OCI-LY3 (cell line): ENCODE measurements at regions not wholly inside any gene's neighbourhood (a gene's known extent, or its start where the extent isn't known, plus 50 kb on each side); places are given as distances from the start of the nearest gene placed in this dataset.

ENCODE experiments used
- H2AFZ ChIP-seq: fragments of 200-600, 300-600 bp; shearing (Covaris generic); 2 replicates; pipeline ENCODE4 v1.6.0; 2014; ENCODE audit warnings: antibody characterized with exemption, low read depth, low read length
- H3K27ac ChIP-seq: fragments of 200-600, 300-600 bp; sonication (generic); 2 replicates; pipeline ENCODE4 v1.5.1; 2014; ENCODE audit warnings: mild to moderate bottlenecking, low read length, moderate library complexity, mixed read lengths
- H3K27me3 ChIP-seq: fragments of 200-600, 300-600 bp; sonication (generic); 2 replicates; pipeline ENCODE4 v1.6.1; 2014; ENCODE audit warnings: low read depth, low read length, mixed read lengths
- H3K36me3 ChIP-seq: fragments of 200-600, 300-600 bp; sonication (generic); replicated peaks from 2 replicates; pipeline ENCODE3; 2014; ENCODE audit warnings: low read depth, low read length, mixed read lengths
- H3K4me1 ChIP-seq: fragments of 300-600, 200-600 bp; sonication (generic); 2 replicates; pipeline ENCODE4 v1.6.1; 2014; ENCODE audit warnings: low read length, mixed read lengths
- H3K4me2 ChIP-seq: fragments of 200-600, 300-600 bp; sonication (generic); 2 replicates; pipeline ENCODE4 v1.6.1; 2014; ENCODE audit warnings: low read length, mixed read lengths
- H3K4me3 ChIP-seq: fragments of 300-600, 200-600 bp; sonication (generic); 2 replicates; pipeline ENCODE4 v1.5.1; 2014; ENCODE audit warnings: antibody characterized with exemption, mild to moderate bottlenecking, low read length, moderate library complexity
- H3K79me2 ChIP-seq: fragments of 300-600, 200-600 bp; shearing (Covaris generic); 2 replicates; pipeline ENCODE4 v1.6.1; 2014; ENCODE audit warnings: mild to moderate bottlenecking, low read length, mixed read lengths
- H3K9ac ChIP-seq: fragments of 300-600, 200-600 bp; shearing (Covaris generic); 2 replicates; pipeline ENCODE4 v1.6.0; 2014; ENCODE audit warnings: mild to moderate bottlenecking, low read length, moderate library complexity
- H3K9me3 ChIP-seq: fragments of 200-600, 300-600 bp; shearing (Covaris generic); 2 replicates; pipeline ENCODE4 v1.6.1; 2014; ENCODE audit warnings: low read length, mixed read lengths; ENCODE audit not compliant: insufficient read depth
- H4K20me1 ChIP-seq: fragments of 200-600, 300-600 bp; sonication (generic); 2 replicates; pipeline ENCODE4 v1.6.1; 2016; ENCODE audit warnings: low read length, mixed read lengths; ENCODE audit not compliant: insufficient read depth
- EZH2phosphoT487 ChIP-seq: fragments of 200-600 bp; shearing (Covaris generic); IDR thresholded peaks from 2 replicates; pipeline ENCODE4 v1.6.1; 2018; ENCODE audit warnings: antibody characterized with exemption, mixed run types, low read depth
- TF ChIP-seq, protein P1 (sequence below): fragments of 200-600, 300-600 bp; sonication (generic); IDR thresholded peaks from 2 replicates; pipeline ENCODE4 v1.5.1; 2014; ENCODE audit warnings: antibody characterized with exemption, low read length, low read depth

DNA sequence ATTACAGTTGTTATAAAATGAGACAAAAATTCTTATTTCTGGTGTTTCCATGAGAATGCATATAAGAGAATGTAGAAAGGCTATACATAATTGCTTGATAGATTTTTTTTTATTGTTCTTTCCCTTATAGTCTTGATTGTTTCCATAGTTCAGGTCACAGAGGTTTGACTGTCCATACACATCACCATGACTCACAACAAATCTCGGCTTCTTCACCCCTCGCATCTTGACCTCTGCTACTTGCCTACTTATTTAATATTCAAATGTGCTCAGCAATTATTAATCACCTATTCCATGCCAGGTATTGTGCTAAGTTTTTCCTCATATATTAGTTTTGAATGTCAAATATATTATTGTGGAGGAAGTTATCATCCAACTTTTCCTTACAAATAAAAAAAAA, 789.6 kb downstream of the RNF144A start:
- H4K20me1 ChIP-seq: no peaks in the 10 kb centered on the region
- H3K36me3 ChIP-seq: no peaks in the 10 kb centered on the region
- no peaks in the 10 kb centered on the region for H3K79me2 ChIP-seq
- H3K27me3 ChIP-seq: no peaks in the 10 kb centered on the region
- no peak overlapping the region for H3K27ac ChIP-seq
- TF ChIP-seq, protein P1, sequence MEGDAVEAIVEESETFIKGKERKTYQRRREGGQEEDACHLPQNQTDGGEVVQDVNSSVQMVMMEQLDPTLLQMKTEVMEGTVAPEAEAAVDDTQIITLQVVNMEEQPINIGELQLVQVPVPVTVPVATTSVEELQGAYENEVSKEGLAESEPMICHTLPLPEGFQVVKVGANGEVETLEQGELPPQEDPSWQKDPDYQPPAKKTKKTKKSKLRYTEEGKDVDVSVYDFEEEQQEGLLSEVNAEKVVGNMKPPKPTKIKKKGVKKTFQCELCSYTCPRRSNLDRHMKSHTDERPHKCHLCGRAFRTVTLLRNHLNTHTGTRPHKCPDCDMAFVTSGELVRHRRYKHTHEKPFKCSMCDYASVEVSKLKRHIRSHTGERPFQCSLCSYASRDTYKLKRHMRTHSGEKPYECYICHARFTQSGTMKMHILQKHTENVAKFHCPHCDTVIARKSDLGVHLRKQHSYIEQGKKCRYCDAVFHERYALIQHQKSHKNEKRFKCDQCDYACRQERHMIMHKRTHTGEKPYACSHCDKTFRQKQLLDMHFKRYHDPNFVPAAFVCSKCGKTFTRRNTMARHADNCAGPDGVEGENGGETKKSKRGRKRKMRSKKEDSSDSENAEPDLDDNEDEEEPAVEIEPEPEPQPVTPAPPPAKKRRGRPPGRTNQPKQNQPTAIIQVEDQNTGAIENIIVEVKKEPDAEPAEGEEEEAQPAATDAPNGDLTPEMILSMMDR: no peak
- TF ChIP-seq EZH2phosphoT487: no peak
- H3K9ac ChIP-seq: no peak overlapping the region
- no peaks in the 10 kb centered on the region for H3K9me3 ChIP-seq
- no peak overlapping the region for H3K4me2 ChIP-seq
- H2AFZ ChIP-seq: no peak overlapping the region
- peaks cover 11% of the 10 kb centered on the region for H3K4me1 ChIP-seq
- H3K4me3 ChIP-seq: no peak overlapping the region

DNA sequence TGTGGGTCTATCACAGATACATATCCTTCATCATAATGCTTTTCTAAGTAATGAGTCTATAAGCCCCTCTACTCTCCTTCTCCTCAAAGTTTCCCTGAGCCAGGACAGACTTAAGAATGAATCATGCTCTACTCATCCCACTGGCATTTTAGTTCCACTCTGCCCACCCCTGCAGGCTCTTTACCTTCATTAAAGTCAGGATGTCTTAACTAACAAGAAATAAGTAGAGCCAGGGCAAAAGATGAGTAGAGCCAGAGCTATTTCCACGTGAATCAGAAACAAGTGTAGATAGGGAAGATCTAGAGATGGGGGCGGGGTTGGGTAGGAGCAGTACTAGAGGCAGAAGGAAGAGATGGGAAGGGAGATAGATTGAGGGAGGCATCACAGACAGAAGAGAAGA, 790.5 kb downstream of the RNF144A start:
- Histone ChIP-seq H3K9ac (no peak overlapping the region), H3K4me3 (no peak overlapping the region), H2AFZ (no peak overlapping the region), H3K9me3 (no peaks in the 10 kb centered on the region), H3K27ac (no peak overlapping the region), H3K36me3 (no peaks in the 10 kb centered on the region), H3K79me2 (no peaks in the 10 kb centered on the region), H3K4me1 (peaks cover 9% of the 10 kb centered on the region), H3K27me3 (no peaks in the 10 kb centered on the region), H4K20me1 (no peaks in the 10 kb centered on the region), H3K4me2 (no peak overlapping the region)
- no peak for TF ChIP-seq EZH2phosphoT487
- TF ChIP-seq, protein P1: no peak

DNA sequence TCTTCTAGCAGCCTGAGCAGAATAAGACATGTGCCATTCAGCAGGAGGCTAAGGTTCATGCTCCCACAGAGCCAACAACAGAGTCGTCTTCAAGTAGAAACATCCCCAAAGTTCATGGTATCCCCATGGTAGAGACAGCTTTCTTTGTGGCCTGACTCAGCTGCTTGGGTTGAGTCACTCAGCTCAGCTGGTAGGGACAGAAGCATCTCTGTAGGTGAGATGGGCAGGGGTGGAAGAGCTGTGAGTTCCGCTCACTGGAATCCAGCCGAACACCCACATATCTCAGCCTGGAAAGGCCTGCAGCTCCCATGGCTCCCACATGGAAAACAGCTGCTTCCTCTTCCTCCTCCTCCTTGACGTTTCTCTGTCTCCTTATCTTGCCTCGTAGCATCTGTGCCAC, 792.7 kb downstream of the RNF144A start:
- TF ChIP-seq EZH2phosphoT487: no peak
- TF ChIP-seq, protein P1: no peak
- Histone ChIP-seq H3K4me1 (0 out of 2 replicates have a peak, but pooled peaks cover 4% of the 10 kb centered on the region), H3K27me3 (no peaks in the 10 kb centered on the region), H3K79me2 (no peaks in the 10 kb centered on the region), H3K9me3 (no peaks in the 10 kb centered on the region), H3K4me3 (no peak overlapping the region), H3K9ac (no peak overlapping the region), H4K20me1 (no peaks in the 10 kb centered on the region), H2AFZ (no peak overlapping the region), H3K4me2 (no peak overlapping the region), H3K27ac (no peak overlapping the region), H3K36me3 (no peaks in the 10 kb centered on the region)

DNA sequence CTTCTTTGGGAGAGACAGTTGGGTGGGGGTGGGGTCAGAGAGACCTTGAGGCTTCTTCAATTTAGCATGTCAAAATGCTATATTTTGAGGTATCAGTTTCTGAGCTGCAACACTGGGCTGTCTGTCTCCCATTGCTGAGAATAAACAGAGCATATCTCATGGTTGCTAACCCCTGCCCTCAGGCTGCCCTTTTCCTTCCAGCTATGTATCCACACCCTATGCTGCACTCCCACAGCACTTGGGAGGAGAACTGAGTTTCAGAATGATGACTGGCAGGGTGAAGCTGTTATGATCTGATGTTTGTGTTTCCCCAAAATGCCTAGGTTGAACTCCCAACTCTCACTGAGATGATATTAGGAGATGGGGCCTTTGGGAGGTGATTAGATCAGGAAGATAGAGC, 794.0 kb downstream of the RNF144A start:
- H3K79me2 ChIP-seq: no peaks in the 10 kb centered on the region
- no peak overlapping the region for H3K27ac ChIP-seq
- H3K36me3 ChIP-seq: no peaks in the 10 kb centered on the region
- no peak overlapping the region for H3K4me2 ChIP-seq
- no peak overlapping the region for H3K4me3 ChIP-seq
- TF ChIP-seq, protein P1: no peak
- TF ChIP-seq EZH2phosphoT487: no peak
- no peaks in the 10 kb centered on the region for H3K4me1 ChIP-seq
- no peaks in the 10 kb centered on the region for H4K20me1 ChIP-seq
- no peak overlapping the region for H3K9ac ChIP-seq
- H2AFZ ChIP-seq: no peak overlapping the region
- no peaks in the 10 kb centered on the region for H3K9me3 ChIP-seq
- no peaks in the 10 kb centered on the region for H3K27me3 ChIP-seq
